Erythroblast (primary cell): ENCODE measurements at regions not wholly inside any gene's neighbourhood (a gene's known extent, or its start where the extent isn't known, plus 50 kb on each side); places are given as distances from the start of the nearest gene placed in this dataset.

Experiments
- GATA1 ChIP-seq: IDR thresholded peaks from 2 replicates; pipeline ENCODE4 v1.6.1; 2011; ENCODE audit warnings: low read depth, mild to moderate bottlenecking, control low read depth, low read length, moderate library complexity
- POLR2A ChIP-seq: IDR thresholded peaks from 2 replicates; pipeline ENCODE4 v1.6.1; 2011; ENCODE audit warnings: mild to moderate bottlenecking, low read length

- TF ChIP-seq POLR2A (no peak), GATA1 (no peak)
These were observed 195.4 kb upstream of the CWC22 start for GRCh38 chr2:180202467-180202951.
